Activated CD4-positive, alpha-beta memory T cell treated with anti-CD3 and anti-CD28 coated beads, Interleukin-2, amount 10 ng/mL, durations not matched to agents 7 days and 5 days (primary cell): ENCODE measurements at regions not wholly inside any gene's neighbourhood (a gene's known extent, or its start where the extent isn't known, plus 50 kb on each side); places are given as distances from the start of the nearest gene placed in this dataset.

Source experiments
- CTCF ChIA-PET: fragments of 350-600 bp; sonication (Branson Sonifier 250); formaldehyde crosslinking; loops from one replicate; lab custom pipeline; 2021; ENCODE audit warnings: antibody characterized with exemption, inconsistent platforms; lab: Charles Lee
- POLR2A ChIA-PET: fragments of 350-600 bp; sonication (Branson Sonifier 250); formaldehyde crosslinking; loops from one replicate; lab custom pipeline; 2021; ENCODE audit warnings: antibody characterized with exemption; lab: Charles Lee
- DNase-seq: peaks from one replicate; pipeline ENCODE4 v3.0.0-alpha.2; 2020
- H3K27ac Mint-ChIP-seq: one replicate; pipeline ENCODE4 v1.8.0; 2021; ENCODE audit warnings: mild to moderate bottlenecking, mixed read lengths
- H3K27me3 Mint-ChIP-seq: one replicate; pipeline ENCODE4 v1.8.0; 2021; ENCODE audit warnings: mixed read lengths
- H3K36me3 Mint-ChIP-seq: one replicate; pipeline ENCODE4 v1.8.0; 2021; ENCODE audit warnings: low read depth, mixed read lengths
- H3K4me1 Mint-ChIP-seq: one replicate; pipeline ENCODE4 v1.8.0; 2021; ENCODE audit warnings: mixed read lengths
- H3K4me3 Mint-ChIP-seq: one replicate; pipeline ENCODE4 v1.8.0; 2021; ENCODE audit warnings: mild to moderate bottlenecking, mixed read lengths
- H3K9me3 Mint-ChIP-seq: one replicate; pipeline ENCODE4 v1.8.0; 2021; ENCODE audit warnings: mixed read lengths

DNA sequence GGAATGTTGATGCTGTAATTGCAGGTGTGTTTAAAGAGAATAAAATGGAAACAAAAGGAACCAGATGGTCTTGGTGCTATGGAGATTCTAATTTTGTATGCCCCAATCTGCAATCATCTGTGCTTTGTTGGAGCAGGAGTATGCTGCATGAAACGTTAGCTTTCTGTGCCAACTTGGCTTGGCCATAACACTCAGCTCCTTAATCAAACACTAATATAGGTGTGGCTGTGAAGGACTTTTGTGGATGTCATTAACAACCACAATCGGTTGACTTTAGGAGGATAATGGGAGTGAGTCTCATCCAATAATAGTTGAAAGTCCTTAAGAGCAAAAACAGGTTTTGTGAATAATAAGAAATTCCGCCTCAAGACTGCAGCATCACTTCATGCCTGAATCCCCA lies 399.2 kb downstream of the NLGN4X start:
- ChIA-PET POLR2A (no interaction called here), CTCF (no interaction called here)
- H3K9me3 Mint-ChIP-seq = peaks cover 4% of the 10 kb centered on the region
- no peak overlapping the region for H3K4me3 Mint-ChIP-seq
- no peaks in the 10 kb centered on the region for H3K27me3 Mint-ChIP-seq
- H3K27ac Mint-ChIP-seq = no peak overlapping the region
- no peaks in the 10 kb centered on the region for H3K4me1 Mint-ChIP-seq
- DNase-seq = no peak
- H3K36me3 Mint-ChIP-seq = no peaks in the 10 kb centered on the region

DNA sequence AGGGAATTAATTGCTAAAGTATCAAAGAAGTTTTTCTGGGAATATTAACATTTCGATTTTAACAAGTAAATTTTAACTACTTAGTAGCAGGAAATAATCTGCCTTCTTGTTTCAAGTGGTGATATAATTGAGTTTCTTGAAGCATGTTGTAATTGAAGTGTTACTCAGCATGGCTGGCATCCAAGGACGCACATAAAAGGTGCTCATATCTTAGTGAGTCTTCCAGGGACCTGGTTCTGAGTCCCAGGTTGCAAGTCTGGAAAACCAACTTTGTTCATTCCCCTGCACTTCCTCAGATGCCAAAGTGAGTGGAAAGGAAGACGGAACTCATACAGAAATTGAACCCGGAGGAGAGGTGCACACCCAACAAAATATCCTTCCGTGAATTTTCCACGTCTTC lies 399.6 kb downstream of the NLGN4X start:
- H3K27me3 Mint-ChIP-seq = no peaks in the 10 kb centered on the region
- H3K4me1 Mint-ChIP-seq = no peaks in the 10 kb centered on the region
- CTCF ChIA-PET = no interaction called here
- POLR2A ChIA-PET = no interaction called here
- no peak overlapping the region for H3K4me3 Mint-ChIP-seq
- no peaks in the 10 kb centered on the region for H3K36me3 Mint-ChIP-seq
- no peak for DNase-seq
- peaks cover 4% of the 10 kb centered on the region for H3K9me3 Mint-ChIP-seq
- H3K27ac Mint-ChIP-seq = no peak overlapping the region

DNA sequence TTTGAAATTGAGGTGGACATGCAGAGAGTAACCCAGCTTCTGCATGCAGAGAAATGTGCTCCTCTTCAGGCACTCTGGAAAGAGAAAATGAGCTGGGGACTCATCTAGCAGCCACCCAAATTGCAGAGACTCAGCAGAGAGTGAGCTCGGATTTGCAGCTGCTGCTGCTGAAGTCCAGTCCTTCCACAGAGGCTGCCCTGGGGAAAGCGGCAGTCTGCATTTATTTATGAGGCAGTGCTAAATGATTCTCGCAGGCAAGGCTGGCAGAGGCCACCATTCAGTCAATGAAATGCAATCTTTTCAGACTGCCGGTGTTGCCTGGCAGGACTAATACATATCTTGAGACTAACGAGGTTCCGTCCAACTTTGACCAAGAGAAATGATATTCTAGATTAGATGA lies 404.8 kb downstream of the NLGN4X start:
- H3K27me3 Mint-ChIP-seq = no peaks in the 10 kb centered on the region
- CTCF ChIA-PET = no interaction called here
- DNase-seq = no peak
- no peaks in the 10 kb centered on the region for H3K36me3 Mint-ChIP-seq
- no peak overlapping the region for H3K4me3 Mint-ChIP-seq
- no peaks in the 10 kb centered on the region for H3K4me1 Mint-ChIP-seq
- POLR2A ChIA-PET = no interaction called here
- peaks cover 7% of the 10 kb centered on the region for H3K9me3 Mint-ChIP-seq
- H3K27ac Mint-ChIP-seq = no peak overlapping the region

DNA sequence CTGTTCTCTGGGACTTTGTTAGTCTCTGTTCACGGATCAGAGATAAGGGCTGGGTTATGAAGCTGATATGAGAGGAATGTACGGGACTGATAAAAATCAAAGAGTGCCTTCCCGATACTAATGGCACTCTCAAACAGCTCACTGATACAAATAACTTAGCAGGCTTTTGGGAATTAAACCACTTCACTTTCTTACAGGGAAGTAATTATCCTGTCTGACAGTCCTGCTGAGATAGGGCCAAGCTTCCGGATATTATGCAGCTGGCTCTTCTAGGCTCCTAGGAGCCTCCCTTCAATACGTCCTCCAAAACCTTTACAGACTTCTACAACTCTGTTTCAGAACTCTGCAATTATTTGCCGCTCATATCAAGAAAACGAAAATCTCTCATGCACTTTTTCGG lies 418.0 kb downstream of the NLGN4X start:
- Mint-ChIP-seq H3K4me1 (no peaks in the 10 kb centered on the region), H3K36me3 (no peaks in the 10 kb centered on the region), H3K4me3 (no peak overlapping the region), H3K27me3 (no peaks in the 10 kb centered on the region), H3K9me3 (no peaks in the 10 kb centered on the region), H3K27ac (no peak overlapping the region)
- no peak for DNase-seq
- ChIA-PET CTCF (no interaction called here), POLR2A (no interaction called here)

DNA sequence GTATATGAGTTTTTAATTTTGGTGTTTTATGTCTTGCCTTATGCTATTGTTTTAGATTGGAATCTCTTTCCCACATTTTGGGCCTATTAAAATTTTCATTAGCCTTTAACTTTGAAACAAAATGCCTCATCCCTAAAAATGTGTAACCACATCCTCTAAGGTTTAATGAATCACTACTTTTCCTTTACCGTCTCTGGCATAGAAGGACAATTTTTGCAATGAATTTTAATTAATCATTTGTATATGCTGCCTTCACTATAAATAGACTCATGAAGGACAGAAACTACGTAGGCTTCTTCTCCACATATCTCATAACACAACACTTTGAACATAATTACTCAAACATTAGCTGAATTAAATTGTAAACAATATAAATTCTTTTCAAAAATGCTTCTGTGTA lies 421.5 kb downstream of the NLGN4X start:
- Mint-ChIP-seq H3K9me3 (no peaks in the 10 kb centered on the region), H3K36me3 (no peaks in the 10 kb centered on the region), H3K27ac (no peak overlapping the region), H3K4me1 (no peaks in the 10 kb centered on the region), H3K4me3 (no peak overlapping the region), H3K27me3 (no peaks in the 10 kb centered on the region)
- POLR2A ChIA-PET = no interaction called here
- DNase-seq = no peak
- CTCF ChIA-PET = no interaction called here

DNA sequence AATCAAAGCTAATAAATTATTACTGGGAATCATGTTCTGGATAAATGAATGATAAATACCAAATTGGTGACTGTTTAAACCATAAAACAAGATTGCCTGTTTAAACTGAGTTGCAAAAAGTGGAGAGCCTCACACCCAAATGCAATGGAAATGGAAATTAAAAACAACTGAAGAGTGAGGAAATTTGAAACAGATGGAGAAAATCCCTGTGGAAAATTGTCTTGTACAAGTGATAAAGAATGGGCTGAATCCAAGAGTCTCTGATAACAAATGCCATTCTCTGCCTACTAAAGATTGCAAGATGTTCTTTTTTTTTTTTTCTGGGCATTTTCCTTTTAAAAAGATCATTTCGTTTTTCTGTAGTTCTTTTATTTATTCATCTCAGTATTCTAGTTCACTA lies 426.3 kb downstream of the NLGN4X start:
- Mint-ChIP-seq H3K27ac (no peak overlapping the region), H3K4me3 (no peak overlapping the region), H3K36me3 (no peaks in the 10 kb centered on the region), H3K4me1 (no peaks in the 10 kb centered on the region), H3K27me3 (no peaks in the 10 kb centered on the region), H3K9me3 (no peaks in the 10 kb centered on the region)
- POLR2A ChIA-PET = no interaction called here
- DNase-seq = no peak
- CTCF ChIA-PET = no interaction called here

DNA sequence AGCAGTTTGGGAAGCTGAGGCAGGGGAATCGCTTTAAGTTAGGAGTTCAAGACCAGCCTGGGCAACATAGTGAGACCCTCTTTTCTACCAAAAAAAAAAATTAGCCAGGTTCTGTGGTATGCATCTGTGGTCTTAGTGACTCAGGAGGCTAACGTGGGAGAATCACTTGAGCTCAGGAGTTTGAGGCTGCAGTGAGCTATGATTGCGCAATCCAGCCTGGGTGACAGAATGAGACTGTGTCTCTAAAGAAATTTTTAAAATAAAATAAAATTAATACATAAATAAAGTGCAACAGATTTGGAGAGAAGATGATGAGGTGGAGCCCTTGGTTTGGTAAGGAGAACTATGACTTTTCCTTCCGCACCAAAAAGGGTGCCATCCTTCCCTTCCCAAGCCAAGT lies 436.9 kb downstream of the NLGN4X start:
- H3K4me3 Mint-ChIP-seq = no peak overlapping the region

DNA sequence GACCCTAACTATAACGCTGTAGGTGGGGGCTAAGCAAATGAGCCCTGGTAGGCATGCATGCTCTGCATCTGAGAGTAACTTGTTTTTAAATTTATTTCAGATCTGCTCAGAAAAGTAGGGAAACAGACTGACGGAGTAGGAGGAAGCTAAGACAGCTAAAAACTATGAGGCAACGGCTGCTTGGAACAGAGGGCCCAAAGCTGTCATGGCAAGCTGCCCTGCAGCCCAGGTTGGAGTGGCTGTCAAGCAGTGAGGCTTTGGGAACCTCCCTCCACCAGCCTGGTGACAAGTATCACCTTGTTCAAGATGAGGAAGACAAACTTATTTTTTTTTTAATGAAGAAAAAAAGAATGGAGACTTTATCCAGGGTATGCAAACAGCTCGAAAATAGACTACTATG lies 439.8 kb downstream of the NLGN4X start:
- no peaks in the 10 kb centered on the region for H3K9me3 Mint-ChIP-seq
- CTCF ChIA-PET = no interaction called here

More for the DNA sequence above, 436.9 kb downstream of the NLGN4X start:
- no peak for DNase-seq
- Mint-ChIP-seq H3K4me1 (no peaks in the 10 kb centered on the region), H3K27ac (no peak overlapping the region), H3K27me3 (no peaks in the 10 kb centered on the region), H3K36me3 (no peaks in the 10 kb centered on the region), H3K9me3 (no peaks in the 10 kb centered on the region)
- CTCF ChIA-PET = no interaction called here
- POLR2A ChIA-PET = no interaction called here

DNA sequence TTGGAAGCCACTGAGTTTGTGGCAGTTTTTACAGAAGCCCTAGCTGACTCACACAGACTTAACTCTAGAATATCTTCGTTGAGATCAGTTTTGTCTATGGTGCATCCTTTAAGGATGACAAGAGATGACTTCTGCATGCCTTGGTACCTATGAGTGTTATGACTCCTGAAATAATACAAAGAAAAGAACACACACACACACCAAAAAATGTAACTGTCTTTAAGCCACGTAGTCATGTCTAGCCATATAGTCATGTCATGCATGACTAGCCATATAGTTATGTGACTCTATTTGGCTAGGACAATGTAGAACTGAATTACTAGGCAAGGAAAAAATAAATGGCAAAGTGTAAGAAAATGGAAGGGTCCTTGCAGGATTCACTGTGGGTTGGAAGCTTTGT lies 447.8 kb downstream of the NLGN4X start:
- no peak for DNase-seq
- ChIA-PET POLR2A (no interaction called here), CTCF (no interaction called here)
- H3K27me3 Mint-ChIP-seq = no peaks in the 10 kb centered on the region
- H3K4me3 Mint-ChIP-seq = no peak overlapping the region
- H3K4me1 Mint-ChIP-seq = no peaks in the 10 kb centered on the region
- no peaks in the 10 kb centered on the region for H3K36me3 Mint-ChIP-seq
- H3K9me3 Mint-ChIP-seq = peaks cover 2% of the 10 kb centered on the region
- H3K27ac Mint-ChIP-seq = no peak overlapping the region

More for the DNA sequence above, 439.8 kb downstream of the NLGN4X start:
- Mint-ChIP-seq H3K4me3 (no peak overlapping the region), H3K27ac (no peak overlapping the region), H3K4me1 (no peaks in the 10 kb centered on the region), H3K27me3 (no peaks in the 10 kb centered on the region), H3K36me3 (no peaks in the 10 kb centered on the region)
- no peak for DNase-seq
- POLR2A ChIA-PET = no interaction called here

DNA sequence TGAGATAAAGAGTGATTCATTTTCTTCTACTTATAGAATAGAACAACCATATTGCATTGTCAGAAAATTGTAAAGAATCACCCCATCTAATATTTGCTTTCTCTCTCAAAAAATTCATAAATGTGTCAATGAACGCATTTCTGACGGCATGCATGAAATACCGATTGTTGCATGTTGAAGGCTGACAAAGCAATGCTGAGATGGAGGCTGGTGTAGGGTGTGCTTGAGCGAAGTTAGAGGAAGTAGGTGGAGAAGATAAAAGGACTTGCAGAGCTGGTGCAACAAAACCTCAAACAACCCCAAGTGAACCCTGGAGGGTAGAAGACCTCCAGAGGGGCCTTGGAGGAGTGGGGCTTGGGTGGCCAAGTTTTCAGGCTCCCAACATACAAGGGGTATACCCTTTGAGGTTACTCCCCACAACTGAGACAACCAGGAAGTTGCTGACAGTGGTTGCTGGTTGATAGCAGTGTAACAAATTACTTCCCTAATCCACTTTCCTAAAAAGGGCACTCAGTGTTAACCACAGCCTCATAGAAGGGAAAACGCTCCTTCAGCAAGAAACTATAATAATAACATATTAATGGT lies 452.7 kb downstream of the NLGN4X start:
- no peak overlapping the region for H3K4me3 Mint-ChIP-seq
- H3K27me3 Mint-ChIP-seq = no peaks in the 10 kb centered on the region
- no peaks in the 10 kb centered on the region for H3K4me1 Mint-ChIP-seq
- ChIA-PET POLR2A (no interaction called here), CTCF (no interaction called here)
- peaks cover 2% of the 10 kb centered on the region for H3K9me3 Mint-ChIP-seq
- DNase-seq = no peak
- no peaks in the 10 kb centered on the region for H3K36me3 Mint-ChIP-seq
- H3K27ac Mint-ChIP-seq = no peak overlapping the region

DNA sequence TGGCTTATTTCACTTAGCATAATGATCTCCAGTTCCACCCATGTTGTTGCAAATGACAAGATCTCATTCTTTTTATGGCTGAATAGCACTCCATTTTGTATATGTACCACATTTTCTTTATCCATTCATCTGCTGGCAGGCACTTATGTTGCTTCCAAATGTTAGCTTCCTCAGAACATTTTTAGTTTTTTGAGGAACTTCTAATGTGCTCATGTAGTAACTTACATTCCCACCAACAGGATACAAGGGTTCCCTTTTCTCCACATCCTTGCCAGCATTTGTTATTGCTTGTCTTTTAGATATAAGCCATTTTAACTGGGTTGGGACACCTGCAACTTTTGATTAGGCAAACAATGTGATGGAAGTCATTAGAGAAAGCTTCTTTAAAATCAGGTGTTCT lies 454.2 kb downstream of the NLGN4X start:
- POLR2A ChIA-PET = no interaction called here
- H3K36me3 Mint-ChIP-seq = no peaks in the 10 kb centered on the region

DNA sequence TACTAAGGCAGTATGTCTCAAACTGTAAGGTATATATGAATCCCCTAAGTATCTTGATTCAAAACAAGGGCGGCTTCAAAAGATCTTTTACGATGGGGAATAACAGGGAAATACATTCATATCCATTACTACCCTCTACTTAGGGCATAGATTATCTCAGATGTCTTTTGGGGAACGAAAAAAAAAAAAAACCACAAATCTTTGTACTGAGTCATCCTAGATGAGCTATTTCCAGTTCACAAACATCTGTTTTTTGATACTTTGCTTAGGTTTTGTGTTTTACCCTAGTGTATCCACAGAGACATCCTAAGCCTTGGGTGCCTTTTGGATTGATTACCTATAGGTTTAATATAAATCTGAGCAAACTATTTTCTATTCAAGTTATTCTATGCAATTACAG lies 457.2 kb downstream of the NLGN4X start:
- no peaks in the 10 kb centered on the region for H3K27me3 Mint-ChIP-seq
- H3K4me1 Mint-ChIP-seq = no peaks in the 10 kb centered on the region
- CTCF ChIA-PET = no interaction called here
- H3K27ac Mint-ChIP-seq = no peak overlapping the region
- no peak for DNase-seq
- H3K9me3 Mint-ChIP-seq = no peaks in the 10 kb centered on the region
- H3K4me3 Mint-ChIP-seq = no peak overlapping the region
- POLR2A ChIA-PET = no interaction called here
- H3K36me3 Mint-ChIP-seq = no peaks in the 10 kb centered on the region

More for the DNA sequence above, 454.2 kb downstream of the NLGN4X start:
- Mint-ChIP-seq H3K9me3 (peaks cover 2% of the 10 kb centered on the region), H3K27ac (no peak overlapping the region), H3K27me3 (no peaks in the 10 kb centered on the region), H3K4me3 (no peak overlapping the region), H3K4me1 (no peaks in the 10 kb centered on the region)
- CTCF ChIA-PET = no interaction called here
- no peak for DNase-seq

DNA sequence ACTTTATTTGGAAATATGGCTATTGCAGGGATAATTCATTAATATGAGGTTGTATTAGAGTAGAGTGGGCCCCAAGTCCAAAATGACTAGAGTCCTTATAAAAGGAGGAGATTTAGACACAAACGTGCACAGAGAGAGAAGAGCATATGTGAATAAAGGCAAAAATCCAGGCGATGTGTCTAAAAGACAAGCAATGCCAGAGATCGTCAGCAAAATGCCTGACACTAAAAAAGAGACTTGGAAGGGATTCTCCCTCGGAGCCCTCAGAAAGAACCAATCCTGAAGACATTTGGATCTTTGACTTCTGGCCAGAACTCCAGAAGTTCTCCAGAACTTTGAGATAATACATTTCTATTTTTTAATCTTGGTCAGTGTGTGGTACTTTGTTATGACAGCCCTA lies 472.1 kb downstream of the NLGN4X start:
- DNase-seq = no peak
- POLR2A ChIA-PET = no interaction called here
- no peaks in the 10 kb centered on the region for H3K36me3 Mint-ChIP-seq
- CTCF ChIA-PET = no interaction called here
- no peaks in the 10 kb centered on the region for H3K27me3 Mint-ChIP-seq
- no peaks in the 10 kb centered on the region for H3K4me1 Mint-ChIP-seq
- peaks cover 3% of the 10 kb centered on the region for H3K9me3 Mint-ChIP-seq
- H3K4me3 Mint-ChIP-seq = no peak overlapping the region
- H3K27ac Mint-ChIP-seq = no peak overlapping the region

DNA sequence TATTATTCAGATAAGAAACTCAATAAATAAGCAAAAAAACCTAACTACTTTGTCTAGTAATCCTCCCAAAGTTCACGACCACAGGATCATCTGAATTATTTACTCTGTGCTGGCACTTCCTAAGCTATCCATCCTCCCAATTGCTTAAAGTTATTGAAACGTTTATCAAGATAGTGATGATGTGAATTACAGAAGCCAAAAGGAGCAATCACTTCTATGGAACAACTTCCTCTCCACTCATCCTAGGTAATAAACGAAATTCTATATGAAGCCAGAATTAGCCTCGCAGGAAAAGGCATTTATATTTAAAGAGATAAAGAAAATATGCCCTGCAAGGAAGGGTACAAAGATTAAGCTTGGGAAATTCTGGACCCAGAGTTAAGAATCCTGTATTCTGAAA lies 475.4 kb downstream of the NLGN4X start:
- Mint-ChIP-seq H3K4me1 (no peaks in the 10 kb centered on the region), H3K27me3 (no peaks in the 10 kb centered on the region), H3K4me3 (no peak overlapping the region), H3K36me3 (no peaks in the 10 kb centered on the region), H3K9me3 (peaks cover 3% of the 10 kb centered on the region), H3K27ac (no peak overlapping the region)
- ChIA-PET POLR2A (no interaction called here), CTCF (no interaction called here)
- no peak for DNase-seq
